Bronchial epithelial cell (primary cell): ENCODE measurements at regions not wholly inside any gene's neighbourhood (a gene's known extent, or its start where the extent isn't known, plus 50 kb on each side); places are given as distances from the start of the nearest gene placed in this dataset.
A peak's percentile ranks its signal among the peaks of the same experiment; 100 is the strongest.

ENCODE experiments used
- DNase-seq: peaks from one replicate; pipeline ENCODE4 v3.0.0-alpha.2; 2010; ENCODE audit warnings: low read depth
- FAIRE-seq: peaks from 2 replicates; lab custom pipeline; 2011; peaks lifted over from hg19 to GRCh38; lab: Jason Lieb, UNC
- H3K27me3 ChIP-seq: 2 replicates; pipeline ENCODE4 v1.5.1; 2011; ENCODE audit warnings: low read length; ENCODE audit not compliant: control insufficient read depth, insufficient read depth
- H3K36me3 ChIP-seq: 2 replicates; pipeline ENCODE4 v1.5.1; 2011; ENCODE audit warnings: low read length; ENCODE audit not compliant: control insufficient read depth, insufficient read depth
- H3K4me3 ChIP-seq: 2 replicates; pipeline ENCODE4 v1.5.1; 2011; ENCODE audit warnings: mild to moderate bottlenecking, low read depth, low read length, control low read depth
- CTCF ChIP-seq: IDR thresholded peaks from 2 replicates; pipeline ENCODE4 v1.5.1; 2011; ENCODE audit warnings: mild to moderate bottlenecking, moderate library complexity, low read length, control low read depth, inconsistent platforms; ENCODE audit not compliant: insufficient read depth, severe bottlenecking

GRCh38 chr4:124414276-124415040 is 298.1 kb downstream of the ANKRD50 start:
- Histone ChIP-seq H3K36me3 (no peaks in the 10 kb centered on the region), H3K4me3 (no peak overlapping the region), H3K27me3 (no peaks in the 10 kb centered on the region)
- no peak for TF ChIP-seq CTCF
- FAIRE-seq (no peak), DNase-seq (peak; percentile 54)

GRCh38 chr4:124415146-124415545 is 297.4 kb downstream of the ANKRD50 start:
- DNase-seq, result no peak
- Histone ChIP-seq H3K27me3 (no peaks in the 10 kb centered on the region), H3K36me3 (no peaks in the 10 kb centered on the region), H3K4me3 (no peak overlapping the region)
- FAIRE-seq, result no peak
- no peak for TF ChIP-seq CTCF

DNA sequence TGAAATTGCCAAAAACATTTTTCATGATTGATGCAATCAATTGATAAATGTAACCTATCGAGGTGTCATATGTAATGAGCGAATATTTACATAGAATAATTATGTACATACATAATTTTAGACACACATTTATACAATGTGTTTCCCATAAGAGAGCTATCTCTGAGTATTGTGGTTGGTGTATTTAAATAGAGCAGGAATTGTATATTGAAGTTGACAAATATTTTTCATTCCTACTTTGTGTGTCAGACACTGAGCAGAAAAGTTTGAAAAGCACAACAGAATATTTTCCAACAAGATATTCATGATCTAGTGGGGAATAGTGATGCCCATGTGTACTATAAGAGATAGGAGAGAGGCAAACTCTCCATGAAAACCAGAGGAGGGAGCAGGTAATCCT is 295.2 kb downstream of the ANKRD50 start:
- Histone ChIP-seq H3K27me3 (no peaks in the 10 kb centered on the region), H3K4me3 (no peak overlapping the region), H3K36me3 (no peaks in the 10 kb centered on the region)
- TF ChIP-seq CTCF, result no peak
- DNase-seq (no peak), FAIRE-seq (no peak)

- Histone ChIP-seq H3K36me3 (no peaks in the 10 kb centered on the region), H3K4me3 (no peak overlapping the region), H3K27me3 (no peaks in the 10 kb centered on the region)
- TF ChIP-seq CTCF, result no peak
- FAIRE-seq, result no peak
- DNase-seq, result no peak
Observed at GRCh38 chr4:124420166-124420695, 292.3 kb downstream of the ANKRD50 start.

DNA sequence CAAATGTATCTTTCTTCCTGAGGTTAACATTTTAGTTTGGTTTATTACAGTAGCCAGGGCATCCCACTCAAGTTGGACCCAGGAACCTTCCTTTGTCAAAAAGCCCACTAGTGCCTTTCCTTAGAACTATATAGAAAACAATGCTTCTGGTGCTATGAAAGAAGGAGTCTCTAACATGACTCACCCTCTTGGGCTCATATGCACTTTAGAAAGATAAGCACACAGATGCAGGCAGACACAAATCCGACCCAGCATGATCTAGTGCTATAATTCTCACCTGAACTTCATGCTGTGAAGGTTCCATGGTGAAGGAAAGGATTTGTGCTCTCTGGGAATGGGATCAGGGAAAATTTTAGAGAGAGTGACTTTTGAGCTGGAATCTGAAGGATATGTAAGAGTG is 289.4 kb downstream of the ANKRD50 start:
- Histone ChIP-seq H3K36me3 (no peaks in the 10 kb centered on the region), H3K4me3 (no peak overlapping the region), H3K27me3 (no peaks in the 10 kb centered on the region)
- DNase-seq, result peak; percentile 44
- TF ChIP-seq CTCF, result no peak
- no peak for FAIRE-seq
